Ovary (tissue), 7 donors: ENCODE measurements at regions not wholly inside any gene's neighbourhood (a gene's known extent, or its start where the extent isn't known, plus 50 kb on each side); places are given as distances from the start of the nearest gene placed in this dataset.
"Not testable (repeated sequence)": the region's sequence is repeated elsewhere in the genome, so short reads cannot be mapped to it uniquely, and the experiment has no call there.

Experiments
- DNase-seq, 5 donors: peaks; one replicate each; pipeline ENCODE4 v3.0.0-alpha.2; 2019 to 2020
- H3K27ac ChIP-seq, 2 donors: fragments of 200-600 bp; one replicate each; pipeline versions ENCODE4 v1.5.1 to v1.8.0; 2019 to 2022
- H3K27me3 ChIP-seq: fragments of 200-600 bp; one replicate; pipeline ENCODE4 v1.8.0; 2022
- H3K36me3 ChIP-seq: fragments of 200-600 bp; sonication (generic); one replicate; pipeline ENCODE4 v1.5.1; 2019
- H3K4me1 ChIP-seq: one replicate; pipeline ENCODE4 v1.8.1; 2013; ENCODE audit warnings: mild to moderate bottlenecking, moderate library complexity; ENCODE audit not compliant: insufficient read depth
- H3K4me3 ChIP-seq: fragments of 200-600 bp; sonication (generic); one replicate; pipeline ENCODE4 v1.5.1; 2017
- H3K9me3 ChIP-seq, 2 donors: fragments of 200-600 bp in 1 of 2; sonication (generic) in 1 of 2; one replicate each; pipeline versions ENCODE4 v1.5.1 to v1.8.1; 2013 to 2019; ENCODE audit warnings: mild to moderate bottlenecking in 1 of 2, moderate library complexity in 1 of 2
- CTCF ChIP-seq, 3 donors: fragments of 450-650 bp in 2 of 3; fragments of 200-600 bp in 1 of 3; IDR thresholded peaks; one replicate each; pipeline versions ENCODE4 v1.5.1 to v1.8.0; 2016 to 2022; ENCODE audit warnings: antibody characterized with exemption in 3 of 3, mild to moderate bottlenecking in 1 of 3
- EP300 ChIP-seq: sonication (generic); formaldehyde crosslinking; IDR thresholded peaks from one replicate; pipeline ENCODE4 v1.6.1; 2017; ENCODE audit warnings: antibody characterized with exemption
- POLR2A ChIP-seq: fragments of 450-650 bp; IDR thresholded peaks from one replicate; pipeline ENCODE4 v1.6.1; 2017; ENCODE audit warnings: antibody characterized with exemption, mild to moderate bottlenecking, moderate library complexity
- WGBS, 3 donors: extraction: QIAGEN DNeasy Blood & Tissue Kit in 1 of 3; methylation state at CpG; one replicate each; pipeline versions ENCODE4 v1.1.5 to v1.1.7; 2013 to 2017; 5-methylcytosine and 5-hydroxymethylcytosine counted together
- intact Hi-C, 4 donors: fragments of 100-400 bp; cut with DNase I; formaldehyde crosslinking; loops; one replicate each; pipeline versions ENCODE4 v1.11.0 to v1.15.1; 2022 to 2023
- donor health status: DM: no; HTN: no; CAD: no; lungs with moderate emphysema.
- donor health status: DM: no; HTN: no; CAD: no.
- donor health status: Bipolar disorder and iron deficiency.
- donor health status: DM: no; HTN: no; CAD: no.
- donor health status: DM: yes; HTN: yes; CAD: no.

GRCh38 chr3:137583256-137583655 is 180.9 kb upstream of the SOX14 start:
- TF ChIP-seq CTCF (IDR thresholded peaks at IDR 0.05) (no peak), POLR2A (no peak), EP300 (no peak)

GRCh38 chr3:137588871-137589270 is 175.2 kb upstream of the SOX14 start:
- no peak overlapping the region for H3K27ac ChIP-seq
- H3K36me3 ChIP-seq = no peaks in the 10 kb centered on the region
- no peak for DNase-seq
- TF ChIP-seq CTCF (IDR thresholded peaks at IDR 0.05) = no peak
- TF ChIP-seq EP300 = no peak
- no peak for TF ChIP-seq POLR2A
- H3K4me1 ChIP-seq = no peaks in the 10 kb centered on the region
- WGBS, 3 donors = 67 to 74% (median 70%) methylated on average over 6 of the region's 6 CpGs
- H3K27me3 ChIP-seq = no peaks in the 10 kb centered on the region
- H3K4me3 ChIP-seq = no peak overlapping the region
- intact Hi-C loops = no loop called here
- H3K9me3 ChIP-seq = no peaks in the 10 kb centered on the region

More at GRCh38 chr3:137583256-137583655, 180.9 kb upstream of the SOX14 start:
- WGBS, 3 donors = 72 to 79% (median 78%) methylated on average over 2 of the region's 2 CpGs
- Histone ChIP-seq H3K4me1 (no peaks in the 10 kb centered on the region), H3K36me3 (no peaks in the 10 kb centered on the region), H3K27ac (no peak overlapping the region), H3K4me3 (no peak overlapping the region), H3K27me3 (no peaks in the 10 kb centered on the region), H3K9me3 (no peaks in the 10 kb centered on the region)
- intact Hi-C loops = no loop called here
- no peak for DNase-seq

GRCh38 chr3:137595415-137595814 is 168.7 kb upstream of the SOX14 start:
- H3K4me3 ChIP-seq, H3K9me3 ChIP-seq, H3K36me3 ChIP-seq, intact Hi-C loops, DNase-seq, H3K4me1 ChIP-seq, H3K27me3 ChIP-seq, H3K27ac ChIP-seq: not testable (repeated sequence)
- WGBS, 3 donors = 68 to 82% (median 78%) methylated on average over 3 to 4 of the region's 4 CpGs

GRCh38 chr3:137610723-137611122 is 153.4 kb upstream of the SOX14 start:
- intact Hi-C loops = no loop called here
- no peak for DNase-seq
- Histone ChIP-seq H3K4me3 (no peak overlapping the region), H3K27ac (no peak overlapping the region), H3K4me1 (no peaks in the 10 kb centered on the region), H3K36me3 (no peaks in the 10 kb centered on the region), H3K27me3 (no peaks in the 10 kb centered on the region), H3K9me3 (no peaks in the 10 kb centered on the region)
- 52 to 73% (median 64%) methylated on average over 3 of the region's 3 CpGs for WGBS, 3 donors
- TF ChIP-seq POLR2A (no peak), CTCF (IDR thresholded peaks at IDR 0.05) (no peak), EP300 (no peak)

- no peak for TF ChIP-seq CTCF (IDR thresholded peaks at IDR 0.05)
- TF ChIP-seq EP300 = no peak
- no peak for TF ChIP-seq POLR2A
- Histone ChIP-seq H3K27ac (no peak overlapping the region), H3K9me3 (no peaks in the 10 kb centered on the region), H3K27me3 (no peaks in the 10 kb centered on the region), H3K4me3 (no peak overlapping the region), H3K4me1 (no peaks in the 10 kb centered on the region), H3K36me3 (no peaks in the 10 kb centered on the region)
- no peak for DNase-seq
- WGBS, 3 donors = 0 to 4% (median 1%) methylated on average over 3 of the region's 3 CpGs
- intact Hi-C loops = no loop called here
Measured at GRCh38 chr3:137612291-137612690, 151.8 kb upstream of the SOX14 start.
